Tibial nerve (tissue), 4 donors: ENCODE measurements at regions not wholly inside any gene's neighbourhood (a gene's known extent, or its start where the extent isn't known, plus 50 kb on each side); places are given as distances from the start of the nearest gene placed in this dataset.

Source experiments
- CTCF ChIP-seq, 5 experiments: fragments of 200-600 bp in 3 of 5; fragments of 450-650 bp in 2 of 5; sonication (generic) in 3 of 5; IDR thresholded peaks; one replicate each; pipeline ENCODE4 v1.5.1; 2016 to 2019; ENCODE audit warnings: antibody characterized with exemption in 5 of 5, mild to moderate bottlenecking in 3 of 5, moderate library complexity in 2 of 5
- EP300 ChIP-seq, 2 donors: sonication (generic); formaldehyde crosslinking; IDR thresholded peaks; one replicate each; pipeline ENCODE4 v1.6.1; 2017; ENCODE audit warnings: antibody characterized with exemption in 2 of 2, mild to moderate bottlenecking in 1 of 2
- POLR2A ChIP-seq, 2 donors: fragments of 450-650 bp; IDR thresholded peaks; one replicate each; pipeline ENCODE4 v1.6.1; 2017; ENCODE audit warnings: antibody characterized with exemption in 2 of 2, mild to moderate bottlenecking in 2 of 2, moderate library complexity in 2 of 2

DNA sequence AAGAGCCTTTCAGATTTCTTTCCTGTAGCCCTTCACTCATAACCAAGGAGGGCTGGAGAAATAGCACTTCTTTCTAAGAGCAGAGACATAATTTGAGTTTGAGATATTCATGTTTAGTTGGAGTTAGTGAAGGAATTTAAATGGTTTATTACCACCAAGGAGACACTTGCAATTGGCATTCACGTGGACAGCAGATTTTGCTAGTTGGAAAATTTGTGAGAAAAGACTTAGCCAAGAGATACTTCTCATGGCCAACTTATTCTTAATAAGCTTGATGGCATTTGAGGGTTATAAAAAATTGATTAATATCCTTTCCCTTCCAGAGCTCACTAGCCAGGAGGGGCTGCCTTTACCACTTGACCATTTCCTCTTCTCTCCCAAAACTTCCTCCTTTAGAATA is 518.7 kb downstream of the TNS1 start:
- TF ChIP-seq POLR2A (IDR thresholded peaks at IDR 0.05) (no peak), CTCF (IDR thresholded peaks at IDR 0.05) (no peak), EP300 (IDR thresholded peaks at IDR 0.05) (no peak)
